Testis (tissue), 2 donors: ENCODE measurements at regions not wholly inside any gene's neighbourhood (a gene's known extent, or its start where the extent isn't known, plus 50 kb on each side); places are given as distances from the start of the nearest gene placed in this dataset.

ENCODE experiments used
- CTCF ChIP-seq, 3 experiments: fragments of 450-650 bp in 2 of 3; fragments of 200-600 bp in 1 of 3; sonication (generic) in 1 of 3; IDR thresholded peaks; one replicate each; pipeline ENCODE4 v1.5.1; 2016 to 2019; ENCODE audit warnings: antibody characterized with exemption in 3 of 3, mild to moderate bottlenecking in 2 of 3, moderate library complexity in 1 of 3
- POLR2A ChIP-seq: fragments of 450-650 bp; IDR thresholded peaks from one replicate; pipeline ENCODE4 v1.6.1; 2017; ENCODE audit warnings: antibody characterized with exemption, mild to moderate bottlenecking, moderate library complexity

- TF ChIP-seq CTCF (IDR thresholded peaks at IDR 0.05) (no peak), POLR2A (no peak)
Measured at GRCh38 chr18:68164909-68165308, 550.0 kb downstream of the TMX3 start.
